ENCODE measurements at regions not wholly inside any gene's neighbourhood (a gene's known extent, or its start where the extent isn't known, plus 50 kb on each side); places are given as distances from the start of the nearest gene placed in this dataset.

GRCh38 chr7:15967551-15967950, 281.1 kb upstream of the MEOX2 start:
- TF ChIP-seq POLR2AphosphoS5 (IDR thresholded peaks at IDR 0.05; ENCODE audit: low read depth, low read length) (no peak), POLR2A (IDR thresholded peaks at IDR 0.05; ENCODE audit: low read depth, low read length) (no peak)

Data from GM12892 (cell line).